Sigmoid colon (tissue), 4 donors: ENCODE measurements at regions not wholly inside any gene's neighbourhood (a gene's known extent, or its start where the extent isn't known, plus 50 kb on each side); places are given as distances from the start of the nearest gene placed in this dataset.

ENCODE experiments used
- POLR2AphosphoS5 ChIP-seq, 4 donors: sonication (generic); formaldehyde crosslinking; IDR thresholded peaks; one replicate each; pipeline ENCODE4 v1.6.1; 2017; ENCODE audit warnings: antibody characterized with exemption in 4 of 4
- TF ChIP-seq, protein P1 (sequence below), 4 experiments: fragments of 450-650 bp in 3 of 4; fragments of 200-600 bp in 1 of 4; IDR thresholded peaks; one replicate each; pipeline ENCODE4 v1.5.1; 2016 to 2019; ENCODE audit warnings: antibody characterized with exemption in 4 of 4, mild to moderate bottlenecking in 3 of 4, moderate library complexity in 2 of 4

DNA sequence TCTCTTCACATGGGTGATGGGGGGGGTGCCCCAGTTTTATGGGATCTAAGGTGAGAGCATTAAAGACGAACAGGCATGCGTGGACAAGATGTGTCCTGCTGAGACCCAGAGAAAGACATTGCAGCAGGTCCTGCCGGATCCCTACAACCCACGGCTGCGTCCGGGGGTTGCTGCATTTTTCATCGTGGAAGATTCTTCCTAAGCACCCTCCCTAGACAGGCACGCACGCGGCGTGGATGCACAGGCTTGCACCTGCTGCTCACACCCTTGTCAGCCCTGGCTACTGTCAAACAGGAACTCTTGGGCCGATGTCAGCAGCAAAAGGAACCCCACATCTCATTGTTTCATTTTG lies 280.6 kb upstream of the RTL1 start:
- TF ChIP-seq, protein P1, sequence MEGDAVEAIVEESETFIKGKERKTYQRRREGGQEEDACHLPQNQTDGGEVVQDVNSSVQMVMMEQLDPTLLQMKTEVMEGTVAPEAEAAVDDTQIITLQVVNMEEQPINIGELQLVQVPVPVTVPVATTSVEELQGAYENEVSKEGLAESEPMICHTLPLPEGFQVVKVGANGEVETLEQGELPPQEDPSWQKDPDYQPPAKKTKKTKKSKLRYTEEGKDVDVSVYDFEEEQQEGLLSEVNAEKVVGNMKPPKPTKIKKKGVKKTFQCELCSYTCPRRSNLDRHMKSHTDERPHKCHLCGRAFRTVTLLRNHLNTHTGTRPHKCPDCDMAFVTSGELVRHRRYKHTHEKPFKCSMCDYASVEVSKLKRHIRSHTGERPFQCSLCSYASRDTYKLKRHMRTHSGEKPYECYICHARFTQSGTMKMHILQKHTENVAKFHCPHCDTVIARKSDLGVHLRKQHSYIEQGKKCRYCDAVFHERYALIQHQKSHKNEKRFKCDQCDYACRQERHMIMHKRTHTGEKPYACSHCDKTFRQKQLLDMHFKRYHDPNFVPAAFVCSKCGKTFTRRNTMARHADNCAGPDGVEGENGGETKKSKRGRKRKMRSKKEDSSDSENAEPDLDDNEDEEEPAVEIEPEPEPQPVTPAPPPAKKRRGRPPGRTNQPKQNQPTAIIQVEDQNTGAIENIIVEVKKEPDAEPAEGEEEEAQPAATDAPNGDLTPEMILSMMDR (IDR thresholded peaks at IDR 0.05) = no peak
- TF ChIP-seq POLR2AphosphoS5 (IDR thresholded peaks at IDR 0.05) = no peak
